ENCODE measurements at regions not wholly inside any gene's neighbourhood (a gene's known extent, or its start where the extent isn't known, plus 50 kb on each side); places are given as distances from the start of the nearest gene placed in this dataset.
"Not testable (repeated sequence)": the region's sequence is repeated elsewhere in the genome, so short reads cannot be mapped to it uniquely, and the experiment has no call there.

DNA sequence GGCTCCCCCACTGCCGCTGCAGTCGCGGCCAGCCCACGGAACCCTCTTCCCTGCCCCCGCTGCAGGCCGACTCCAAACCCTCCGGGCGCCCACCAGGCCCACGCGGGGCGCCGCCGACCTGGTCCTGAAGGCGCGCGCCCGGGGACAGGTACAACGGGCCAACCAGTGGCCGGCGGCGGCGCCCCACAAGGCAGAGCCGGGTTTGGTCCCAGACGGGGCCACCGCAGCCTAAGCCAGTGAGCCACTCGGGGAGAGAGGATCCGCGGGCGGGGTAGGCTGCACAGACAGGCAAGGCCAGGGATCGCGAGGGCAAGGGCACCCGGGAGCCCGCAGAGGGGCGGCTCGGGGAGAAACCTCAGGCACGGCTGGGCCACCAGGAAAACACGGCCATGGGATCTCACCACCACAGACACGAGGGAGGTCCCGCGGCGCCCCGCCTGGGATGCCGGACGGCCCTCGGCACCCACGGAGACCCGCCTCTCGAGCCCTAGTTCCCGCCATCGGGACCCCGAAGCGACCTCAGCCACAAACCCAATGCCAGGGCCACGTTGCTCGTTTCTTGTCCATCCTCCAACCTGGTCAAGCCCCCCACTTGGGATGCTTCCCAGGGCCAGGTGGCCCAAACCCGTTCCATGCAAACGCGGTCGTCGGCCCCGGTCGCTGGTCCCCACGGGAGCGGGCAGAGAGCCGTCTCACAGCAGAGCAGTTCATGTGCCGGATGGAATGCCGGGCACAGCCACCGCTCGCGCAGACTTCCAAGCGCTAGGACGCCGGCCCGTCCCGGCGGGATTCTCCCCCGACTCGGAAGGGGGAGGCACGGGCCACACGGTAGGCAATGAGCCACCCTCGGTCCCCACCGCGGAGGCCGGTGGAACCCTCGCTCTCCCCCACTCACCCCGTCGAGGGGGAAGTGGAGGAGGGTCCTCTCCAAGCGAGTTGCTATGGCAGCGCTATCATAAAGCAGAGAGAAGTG is 1956.6 kb upstream of the DEFB115 start:
- no peaks in the 10 kb centered on the region for H3K36me3 ChIP-seq (ENCODE audit: control insufficient read depth, insufficient read depth, low read length)
- no peak for DNase-seq (ENCODE audit: extremely low read depth, insufficient read length)
- no peaks in the 10 kb centered on the region for H3K27me3 ChIP-seq (replicated peaks; ENCODE audit: control insufficient read depth, insufficient read depth, low read length)
- TF ChIP-seq, protein P1, sequence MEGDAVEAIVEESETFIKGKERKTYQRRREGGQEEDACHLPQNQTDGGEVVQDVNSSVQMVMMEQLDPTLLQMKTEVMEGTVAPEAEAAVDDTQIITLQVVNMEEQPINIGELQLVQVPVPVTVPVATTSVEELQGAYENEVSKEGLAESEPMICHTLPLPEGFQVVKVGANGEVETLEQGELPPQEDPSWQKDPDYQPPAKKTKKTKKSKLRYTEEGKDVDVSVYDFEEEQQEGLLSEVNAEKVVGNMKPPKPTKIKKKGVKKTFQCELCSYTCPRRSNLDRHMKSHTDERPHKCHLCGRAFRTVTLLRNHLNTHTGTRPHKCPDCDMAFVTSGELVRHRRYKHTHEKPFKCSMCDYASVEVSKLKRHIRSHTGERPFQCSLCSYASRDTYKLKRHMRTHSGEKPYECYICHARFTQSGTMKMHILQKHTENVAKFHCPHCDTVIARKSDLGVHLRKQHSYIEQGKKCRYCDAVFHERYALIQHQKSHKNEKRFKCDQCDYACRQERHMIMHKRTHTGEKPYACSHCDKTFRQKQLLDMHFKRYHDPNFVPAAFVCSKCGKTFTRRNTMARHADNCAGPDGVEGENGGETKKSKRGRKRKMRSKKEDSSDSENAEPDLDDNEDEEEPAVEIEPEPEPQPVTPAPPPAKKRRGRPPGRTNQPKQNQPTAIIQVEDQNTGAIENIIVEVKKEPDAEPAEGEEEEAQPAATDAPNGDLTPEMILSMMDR (IDR thresholded peaks at IDR 0.05; ENCODE audit: insufficient read depth, low read length, poor library complexity, severe bottlenecking), result no peak
- H3K4me3 ChIP-seq (replicated peaks; ENCODE audit: low read depth, low read length), result no peak overlapping the region

GRCh38 chr20:29301624-29302259 is 1955.7 kb upstream of the DEFB115 start:
- no peak overlapping the region for H3K4me3 ChIP-seq (replicated peaks; ENCODE audit: low read depth, low read length)
- no peaks in the 10 kb centered on the region for H3K36me3 ChIP-seq (ENCODE audit: control insufficient read depth, insufficient read depth, low read length)
- H3K27me3 ChIP-seq (replicated peaks; ENCODE audit: control insufficient read depth, insufficient read depth, low read length), result no peaks in the 10 kb centered on the region
- TF ChIP-seq, protein P1 (IDR thresholded peaks at IDR 0.05; ENCODE audit: insufficient read depth, low read length, poor library complexity, severe bottlenecking), result no peak
- no peak for DNase-seq (ENCODE audit: extremely low read depth, insufficient read length)

GRCh38 chr20:29302979-29303644 is 1954.4 kb upstream of the DEFB115 start:
- H3K27me3 ChIP-seq (replicated peaks; ENCODE audit: control insufficient read depth, insufficient read depth, low read length), result no peaks in the 10 kb centered on the region
- TF ChIP-seq, protein P1 (IDR thresholded peaks at IDR 0.05; ENCODE audit: insufficient read depth, low read length, poor library complexity, severe bottlenecking), result no peak
- no peak overlapping the region for H3K4me3 ChIP-seq (replicated peaks; ENCODE audit: low read depth, low read length)
- H3K36me3 ChIP-seq (ENCODE audit: control insufficient read depth, insufficient read depth, low read length), result no peaks in the 10 kb centered on the region
- DNase-seq (ENCODE audit: extremely low read depth, insufficient read length), result no peak

DNA sequence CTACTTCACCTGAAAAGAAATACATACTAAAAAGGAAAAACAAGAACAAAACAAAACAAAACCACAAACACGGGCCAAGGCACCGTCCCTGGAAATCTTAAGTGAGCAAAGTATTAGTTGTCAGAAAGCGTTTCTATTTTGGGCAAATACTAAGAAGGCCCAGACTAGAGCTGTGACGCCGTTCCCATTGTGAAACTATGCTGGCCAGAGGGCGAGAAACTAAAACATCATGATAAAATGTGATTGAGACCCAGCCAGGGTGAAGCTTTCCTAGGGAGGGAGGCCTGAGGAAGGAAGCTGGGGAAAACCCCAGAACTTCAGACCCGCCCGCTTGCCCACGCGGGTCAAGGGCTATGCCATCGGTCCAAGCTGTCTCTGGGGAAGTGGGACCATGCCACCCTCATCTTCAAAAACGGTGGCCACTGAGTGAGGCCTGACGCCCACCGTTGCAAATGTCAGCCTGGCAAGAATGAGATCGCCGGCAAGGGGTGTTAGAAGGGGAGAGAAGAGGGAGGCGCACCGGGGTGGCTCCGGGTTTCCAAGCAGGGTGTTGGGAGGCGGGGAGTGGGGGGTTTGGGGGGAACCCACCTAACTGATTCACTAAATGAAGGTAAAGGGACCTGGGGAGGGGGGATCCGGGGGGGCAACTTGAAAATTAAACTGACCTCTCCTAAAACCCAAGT is 1950.9 kb upstream of the DEFB115 start:
- TF ChIP-seq, protein P1 (IDR thresholded peaks at IDR 0.05; ENCODE audit: insufficient read depth, low read length, poor library complexity, severe bottlenecking), result no peak

DNA sequence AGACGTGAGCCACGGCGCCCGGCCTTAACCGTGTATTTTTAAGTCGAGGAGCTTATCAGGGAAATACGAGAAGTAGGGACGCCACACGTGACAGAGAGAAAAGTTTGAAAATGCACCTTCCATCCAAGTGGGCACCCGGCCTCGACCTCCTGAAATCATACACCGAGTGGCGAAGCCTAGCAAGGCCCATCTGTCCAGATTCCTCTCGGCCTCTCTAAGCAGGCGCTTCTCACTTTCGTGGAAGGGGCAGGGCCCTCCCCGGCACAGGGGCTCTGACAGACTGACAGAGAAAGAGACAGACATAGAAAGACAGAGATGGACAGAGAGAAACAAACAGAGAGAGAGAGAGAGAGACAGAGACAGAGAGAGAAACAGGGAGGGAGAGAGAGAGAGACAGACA is 1950.0 kb upstream of the DEFB115 start:
- H3K27me3 ChIP-seq (replicated peaks; ENCODE audit: control insufficient read depth, insufficient read depth, low read length); H3K4me3 ChIP-seq (replicated peaks; ENCODE audit: low read depth, low read length); H3K36me3 ChIP-seq (ENCODE audit: control insufficient read depth, insufficient read depth, low read length); DNase-seq (ENCODE audit: extremely low read depth, insufficient read length): not testable (repeated sequence)

More for the DNA sequence above, 1950.9 kb upstream of the DEFB115 start:
- no peaks in the 10 kb centered on the region for H3K36me3 ChIP-seq (ENCODE audit: control insufficient read depth, insufficient read depth, low read length)
- no peaks in the 10 kb centered on the region for H3K27me3 ChIP-seq (replicated peaks; ENCODE audit: control insufficient read depth, insufficient read depth, low read length)
- no peak for DNase-seq (ENCODE audit: extremely low read depth, insufficient read length)
- no peak overlapping the region for H3K4me3 ChIP-seq (replicated peaks; ENCODE audit: low read depth, low read length)

GRCh38 chr20:29308956-29309355 is 1948.5 kb upstream of the DEFB115 start:
- DNase-seq (ENCODE audit: extremely low read depth, insufficient read length), result not testable (repeated sequence)

GRCh38 chr20:29309481-29309880 is 1948.0 kb upstream of the DEFB115 start:
- not testable (repeated sequence) for H3K4me3 ChIP-seq (replicated peaks; ENCODE audit: low read depth, low read length); H3K27me3 ChIP-seq (replicated peaks; ENCODE audit: control insufficient read depth, insufficient read depth, low read length); DNase-seq (ENCODE audit: extremely low read depth, insufficient read length); H3K36me3 ChIP-seq (ENCODE audit: control insufficient read depth, insufficient read depth, low read length)

More at GRCh38 chr20:29308956-29309355, 1948.5 kb upstream of the DEFB115 start:
- not testable (repeated sequence) for H3K4me3 ChIP-seq (replicated peaks; ENCODE audit: low read depth, low read length); H3K27me3 ChIP-seq (replicated peaks; ENCODE audit: control insufficient read depth, insufficient read depth, low read length); H3K36me3 ChIP-seq (ENCODE audit: control insufficient read depth, insufficient read depth, low read length)

DNA sequence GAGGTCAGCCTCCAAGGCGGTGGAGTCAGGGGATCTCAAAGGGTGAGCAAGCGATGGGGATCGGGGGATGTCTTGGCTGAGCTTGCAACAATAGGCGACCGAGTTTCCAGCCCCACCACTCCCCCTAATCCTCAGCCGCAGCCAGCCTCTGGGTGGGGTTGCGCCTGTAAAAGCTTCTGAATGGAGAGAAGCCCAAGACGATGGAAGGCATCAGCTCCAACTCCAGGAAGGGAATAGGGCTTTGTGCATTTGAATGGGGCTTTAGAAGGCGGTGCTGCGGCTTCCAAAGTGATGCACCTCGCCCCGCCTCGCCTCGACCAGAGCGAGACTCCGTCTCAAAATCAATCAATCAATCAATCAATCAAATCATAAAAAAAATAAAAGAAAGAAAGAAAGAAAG is 1946.4 kb upstream of the DEFB115 start:
- not testable (repeated sequence) for DNase-seq (ENCODE audit: extremely low read depth, insufficient read length); H3K27me3 ChIP-seq (replicated peaks; ENCODE audit: control insufficient read depth, insufficient read depth, low read length); H3K36me3 ChIP-seq (ENCODE audit: control insufficient read depth, insufficient read depth, low read length); H3K4me3 ChIP-seq (replicated peaks; ENCODE audit: low read depth, low read length)

DNA sequence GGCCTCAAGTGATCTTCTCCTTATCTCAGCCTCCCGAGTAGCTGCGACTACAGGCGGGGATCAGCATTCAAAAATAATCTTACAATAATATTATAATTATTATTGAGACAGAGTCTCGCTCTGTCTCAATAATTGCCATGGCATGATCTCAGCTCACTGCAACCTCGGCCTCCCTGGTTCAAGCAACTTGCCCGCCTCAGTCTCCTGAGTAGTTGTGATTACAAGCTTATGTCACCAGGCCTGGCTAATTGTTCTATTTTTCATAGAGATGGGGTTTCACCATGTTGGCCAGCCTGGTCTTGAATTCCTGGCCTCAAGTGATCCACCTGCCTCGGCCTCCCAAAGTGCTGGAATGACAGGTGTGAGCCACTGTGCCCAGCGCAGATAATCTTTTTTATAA is 1944.8 kb upstream of the DEFB115 start:
- not testable (repeated sequence) for H3K27me3 ChIP-seq (replicated peaks; ENCODE audit: control insufficient read depth, insufficient read depth, low read length); DNase-seq (ENCODE audit: extremely low read depth, insufficient read length); H3K4me3 ChIP-seq (replicated peaks; ENCODE audit: low read depth, low read length); H3K36me3 ChIP-seq (ENCODE audit: control insufficient read depth, insufficient read depth, low read length)

All from GM06990 (cell line).